H1 (cell line): ENCODE measurements at regions not wholly inside any gene's neighbourhood (a gene's known extent, or its start where the extent isn't known, plus 50 kb on each side); places are given as distances from the start of the nearest gene placed in this dataset.

Experiments
- CTCF ChIA-PET: fragments of 300-600 bp; sonication (Branson Sonifier 250); formaldehyde crosslinking; loops from one replicate; lab custom pipeline; 2021; ENCODE audit not compliant: partially characterized antibody; lab: Charles Lee
- POLR2A ChIA-PET: fragments of 300-600 bp; sonication (Branson Sonifier 250); formaldehyde crosslinking; loops from one replicate; lab custom pipeline; 2021; ENCODE audit warnings: inconsistent platforms; ENCODE audit not compliant: partially characterized antibody; lab: Charles Lee
- DNase-seq, 2 experiments: peaks; one replicate each; pipeline versions ENCODE4 v3.0.0 to v3.0.0-alpha.2; 2010 to 2022; ENCODE audit warnings: low spot score in 2 of 2, low read depth in 1 of 2, mixed read lengths in 1 of 2
- FAIRE-seq: peaks from 2 replicates; lab custom pipeline; 2011; peaks lifted over from hg19 to GRCh38; lab: Jason Lieb, UNC
- H2AFZ ChIP-seq: 2 replicates; pipeline ENCODE4 v1.8.1; 2012; ENCODE audit warnings: low read length, inconsistent platforms
- H2AK5ac ChIP-seq: 2 replicates; pipeline ENCODE4 v1.6.1; 2013; ENCODE audit warnings: low read depth, low read length
- H2BK120ac ChIP-seq: replicated peaks from 2 replicates; pipeline ENCODE3; 2013; ENCODE audit warnings: low read depth, low read length, inconsistent platforms
- H2BK12ac ChIP-seq: 2 replicates; pipeline ENCODE4 v1.6.1; 2013; ENCODE audit warnings: low read depth, low read length
- H2BK15ac ChIP-seq: 2 replicates; pipeline ENCODE4 v1.6.1; 2013; ENCODE audit warnings: low read length
- H2BK20ac ChIP-seq: 2 replicates; pipeline ENCODE4 v1.6.1; 2013; ENCODE audit warnings: low read length
- H2BK5ac ChIP-seq: 2 replicates; pipeline ENCODE4 v1.6.1; 2013; ENCODE audit warnings: low read depth, low read length
- H3K14ac ChIP-seq: 2 replicates; pipeline ENCODE4 v1.6.1; 2013; ENCODE audit warnings: inconsistent platforms; ENCODE audit not compliant: insufficient read length
- H3K18ac ChIP-seq: 2 replicates; pipeline ENCODE4 v1.6.1; 2013; ENCODE audit warnings: low read length; ENCODE audit errors: extremely low read depth
- H3K23ac ChIP-seq: 2 replicates; pipeline ENCODE4 v1.6.1; 2013; ENCODE audit warnings: inconsistent platforms; ENCODE audit not compliant: insufficient read length
- H3K23me2 ChIP-seq: 2 replicates; pipeline ENCODE4 v1.6.1; 2013; ENCODE audit warnings: low read depth, low read length
- H3K27ac ChIP-seq: 2 replicates; pipeline ENCODE4 v1.6.1; 2011; ENCODE audit warnings: low read depth, low read length, inconsistent platforms
- H3K27me3 ChIP-seq, 4 experiments: replicated peaks in 1 of 4; 1 replicate in 1 of 4; 2 replicates in 3 of 4; pipeline versions ENCODE4 v1.6.1 to v1.8.1; 2011 to 2013; ENCODE audit warnings: low read length in 3 of 4, mild to moderate bottlenecking in 3 of 4, inconsistent platforms in 2 of 4, mixed read lengths in 2 of 4, moderate library complexity in 1 of 4; ENCODE audit not compliant: control insufficient read depth in 3 of 4, insufficient read depth in 3 of 4; ENCODE audit errors: extremely low read depth in 1 of 4
- H3K36me3 ChIP-seq, 4 experiments: 2 replicates each; pipeline versions ENCODE4 v1.6.1 to v1.8.1; 2011 to 2013; ENCODE audit warnings: mild to moderate bottlenecking in 4 of 4, low read length in 3 of 4, moderate library complexity in 2 of 4, control low read depth in 1 of 4, inconsistent platforms in 1 of 4; ENCODE audit not compliant: insufficient read depth in 4 of 4, control insufficient read depth in 2 of 4
- H3K4ac ChIP-seq: replicated peaks from 2 replicates; pipeline ENCODE3; 2013; ENCODE audit warnings: low read length, low read depth, mixed read lengths, inconsistent platforms; ENCODE audit not compliant: insufficient read length
- H3K4me1 ChIP-seq, 4 experiments: replicated peaks in 1 of 4; 1 replicate in 1 of 4; 2 replicates in 3 of 4; pipeline versions ENCODE4 v1.6.1 to v1.8.1; 2011 to 2013; ENCODE audit warnings: low read length in 3 of 4, inconsistent platforms in 2 of 4, mixed read lengths in 1 of 4; ENCODE audit not compliant: insufficient read depth in 4 of 4, control insufficient read depth in 3 of 4
- H3K4me2 ChIP-seq, 2 experiments: 2 replicates each; pipeline versions ENCODE4 v1.6.1 to v1.8.1; 2011 to 2013; ENCODE audit warnings: low read depth in 2 of 2, low read length in 2 of 2, control low read depth in 1 of 2, inconsistent platforms in 1 of 2, mild to moderate bottlenecking in 1 of 2; ENCODE audit not compliant: insufficient read depth in 1 of 2
- H3K4me3 ChIP-seq, 4 experiments: fragments of 200-600, 300-600 bp in 1 of 4; sonication (generic), shearing (Covaris generic), sonication (Bioruptor Twin) in 1 of 4; 2 replicates each; pipeline versions ENCODE4 v1.5.1 to v1.8.1; 2011 to 2016; ENCODE audit warnings: low read length in 4 of 4, low read depth in 3 of 4, control low read depth in 2 of 4, inconsistent platforms in 2 of 4, mild to moderate bottlenecking in 2 of 4, mixed read lengths in 1 of 4, moderate library complexity in 1 of 4; ENCODE audit not compliant: insufficient read depth in 2 of 4; ENCODE audit errors: extremely low read depth in 1 of 4
- H3K56ac ChIP-seq: replicated peaks from 2 replicates; pipeline ENCODE3; 2013; ENCODE audit warnings: low read depth, mild to moderate bottlenecking, mixed read lengths, low read length, inconsistent platforms; ENCODE audit not compliant: insufficient read length
- H3K79me1 ChIP-seq: 2 replicates; pipeline ENCODE4 v1.6.1; 2013; ENCODE audit warnings: low read depth, low read length, control low read depth
- H3K79me2 ChIP-seq, 2 experiments: 2 replicates each; pipeline versions ENCODE4 v1.6.1 to v1.8.1; 2012 to 2013; ENCODE audit warnings: low read length in 2 of 2, mild to moderate bottlenecking in 2 of 2, inconsistent platforms in 1 of 2; ENCODE audit not compliant: insufficient read depth in 2 of 2, control insufficient read depth in 1 of 2
- H3K9ac ChIP-seq, 4 experiments: replicated peaks in 1 of 4; 1 replicate in 1 of 4; 2 replicates in 3 of 4; pipeline versions ENCODE4 v1.6.1 to v1.8.1; 2011 to 2013; ENCODE audit warnings: low read depth in 3 of 4, low read length in 3 of 4, control low read depth in 2 of 4, mild to moderate bottlenecking in 2 of 4, moderate library complexity in 2 of 4, inconsistent platforms in 1 of 4; ENCODE audit errors: extremely low read depth in 1 of 4
- H3K9me3 ChIP-seq, 2 experiments: 2 replicates each; pipeline versions ENCODE4 v1.6.1 to v1.8.1; 2012 to 2013; ENCODE audit warnings: mild to moderate bottlenecking in 2 of 2, moderate library complexity in 2 of 2, control low read depth in 1 of 2, inconsistent platforms in 1 of 2, low read depth in 1 of 2, low read length in 1 of 2, mixed read lengths in 1 of 2; ENCODE audit not compliant: insufficient read depth in 2 of 2
- H4K20me1 ChIP-seq, 2 experiments: replicated peaks in 1 of 2; 2 replicates each; pipeline versions ENCODE3 to v1.8.1; 2011 to 2013; ENCODE audit warnings: inconsistent platforms in 2 of 2, low read length in 2 of 2, mild to moderate bottlenecking in 1 of 2; ENCODE audit not compliant: insufficient read depth in 2 of 2, control insufficient read depth in 1 of 2
- H4K5ac ChIP-seq: 2 replicates; pipeline ENCODE4 v1.6.1; 2013; ENCODE audit warnings: low read length, low read depth, mixed read lengths, inconsistent platforms; ENCODE audit not compliant: insufficient read length
- H4K8ac ChIP-seq: 2 replicates; pipeline ENCODE4 v1.8.0; 2013; ENCODE audit warnings: mild to moderate bottlenecking, moderate library complexity, low read length, inconsistent platforms; ENCODE audit not compliant: insufficient read depth; ENCODE audit errors: extremely low read depth
- H4K91ac ChIP-seq: replicated peaks from 2 replicates; pipeline ENCODE3; 2013; ENCODE audit warnings: low read length, mixed read lengths, inconsistent platforms; ENCODE audit not compliant: insufficient read length
- HDAC2 ChIP-seq, 2 experiments: fragments of 300-600 bp in 1 of 2; sonication (generic) in 1 of 2; IDR thresholded peaks; 2 replicates each; pipeline ENCODE4 v1.6.1; 2011 to 2012; ENCODE audit warnings: low read depth in 2 of 2, low read length in 2 of 2, mild to moderate bottlenecking in 2 of 2, moderate library complexity in 2 of 2, borderline replicate concordance in 1 of 2, inconsistent platforms in 1 of 2
- KDM1A ChIP-seq: fragments of 200-600, 300-600 bp; sonication (generic); IDR thresholded peaks from 2 replicates; pipeline ENCODE4 v1.7.1; 2016; ENCODE audit warnings: mild to moderate bottlenecking, low read length, borderline replicate concordance
- PHF8 ChIP-seq: fragments of 200-600 bp; sonication (generic); conservative IDR thresholded peaks from 2 replicates; pipeline ENCODE4 v1.7.1; 2012; ENCODE audit warnings: low read depth, mild to moderate bottlenecking, inconsistent platforms, low read length, moderate library complexity
- WGBS, 2 experiments: shearing (Covaris generic) in 1 of 2; methylation state at CpG; one replicate each; pipeline versions ENCODE4 v1.1.6 to v1.1.7; 2013 to 2015; ENCODE audit warnings: low lambda C conversion rate in 2 of 2, mixed read lengths in 2 of 2, inconsistent platforms in 1 of 2, low coverage in 1 of 2, missing lambda C conversion rate in 1 of 2; ENCODE audit not compliant: insufficient replicate concordance in 2 of 2, insufficient coverage in 1 of 2, insufficient read length in 1 of 2; ENCODE audit errors: extremely low coverage in 1 of 2, missing lambda C conversion rate in 1 of 2; 5-methylcytosine and 5-hydroxymethylcytosine counted together

- Histone ChIP-seq H4K5ac (no peak overlapping the region), H4K8ac (no peak overlapping the region), H3K9ac (no peak overlapping the region), H3K14ac (no peak overlapping the region), H4K20me1 (no peaks in the 10 kb centered on the region), H3K4ac (no peak overlapping the region), H3K18ac (no peak overlapping the region), H4K91ac (no peak overlapping the region), H3K79me2 (no peaks in the 10 kb centered on the region), H3K36me3 (no peaks in the 10 kb centered on the region), H3K27me3 (no peaks in the 10 kb centered on the region), H2AK5ac (no peak overlapping the region), H3K27ac (no peak overlapping the region), H2AFZ (no peak overlapping the region), H3K79me1 (no peaks in the 10 kb centered on the region), H3K23me2 (peaks cover 2% of the 10 kb centered on the region; the same call in 1 of the 2 replicates), H2BK120ac (no peak overlapping the region), H2BK5ac (no peak overlapping the region), H2BK20ac (no peak overlapping the region), H3K23ac (no peak overlapping the region), H2BK15ac (no peak overlapping the region), H3K56ac (no peak overlapping the region), H3K4me3 (no peak overlapping the region), H2BK12ac (no peak overlapping the region), H3K9me3 (no peaks in the 10 kb centered on the region), H3K4me2 (no peak overlapping the region), H3K4me1 (peaks cover 0 to 6% (median 4%) of the 10 kb centered on the region in 4 experiments; a peak in 3 of 7 replicates)
- whole genome bisulfite sequencing, 2 experiments, result 78% methylated on average over 4 of the region's 4 CpGs; no CpG with 5 or more reads in 1 of the 2 experiments
- no peak for FAIRE-seq
- peak; percentile 88 for TF ChIP-seq KDM1A
- TF ChIP-seq PHF8, result no peak
- TF ChIP-seq HDAC2 (IDR thresholded peaks at IDR 0.05; ENCODE audit: borderline replicate concordance in 1 of 2, low read depth in 2 of 2, low read length in 2 of 2), result 0 out of 4 replicates have a peak, but pooled peaks of 1 of the 2 experiments have one; percentile 35
- POLR2A ChIA-PET, result no interaction called here
- no peak for DNase-seq
- CTCF ChIA-PET, result interaction anchor here (0.6 to 1.5 kb wide), 5 partner anchors 20 to 254 kb away, joined by 3 to 5 read pairs (median 3); no protein-coding TSS in a partner anchor
Observed at GRCh38 chr1:62995173-62995572, 211.2 kb downstream of the ATG4C start.
